ENCODE measurements at regions not wholly inside any gene's neighbourhood (a gene's known extent, or its start where the extent isn't known, plus 50 kb on each side); places are given as distances from the start of the nearest gene placed in this dataset.

DNA sequence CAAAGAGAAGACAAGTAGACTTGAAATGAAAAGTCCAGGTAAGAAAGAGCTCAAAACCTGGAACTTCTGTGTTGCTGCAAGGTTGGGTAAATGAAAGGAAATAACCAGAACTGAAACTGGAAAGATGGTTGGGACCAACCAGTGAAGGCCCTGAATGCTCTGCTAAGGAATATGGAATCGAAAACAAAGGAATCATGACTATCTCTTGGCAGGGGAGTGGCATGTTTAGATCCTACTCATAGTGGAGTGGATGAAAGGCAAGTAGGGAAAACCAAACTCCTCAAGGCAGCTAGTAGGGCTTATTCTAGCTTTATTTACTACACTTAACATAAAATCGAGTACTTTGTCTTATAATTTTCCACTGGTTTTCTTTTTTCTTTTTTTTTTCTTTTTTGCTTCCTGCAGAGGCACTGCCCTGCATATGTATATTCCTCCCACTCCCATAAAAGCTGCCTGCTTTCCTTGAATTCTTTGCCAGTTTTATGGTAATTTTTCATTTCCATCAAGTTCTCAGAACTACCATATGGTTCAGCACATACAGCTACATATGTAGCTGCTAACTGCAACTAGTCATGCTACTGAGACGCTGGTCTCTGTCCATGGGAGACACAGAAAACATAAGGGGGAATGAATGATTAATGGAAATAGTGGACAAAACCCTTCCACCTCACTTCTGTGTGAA, 247.1 kb upstream of the TMTC1 start:
- H3K36me3 Mint-ChIP-seq (ENCODE audit: low read depth), result no peaks in the 10 kb centered on the region
- H3K4me3 Mint-ChIP-seq, result no peak overlapping the region

DNA sequence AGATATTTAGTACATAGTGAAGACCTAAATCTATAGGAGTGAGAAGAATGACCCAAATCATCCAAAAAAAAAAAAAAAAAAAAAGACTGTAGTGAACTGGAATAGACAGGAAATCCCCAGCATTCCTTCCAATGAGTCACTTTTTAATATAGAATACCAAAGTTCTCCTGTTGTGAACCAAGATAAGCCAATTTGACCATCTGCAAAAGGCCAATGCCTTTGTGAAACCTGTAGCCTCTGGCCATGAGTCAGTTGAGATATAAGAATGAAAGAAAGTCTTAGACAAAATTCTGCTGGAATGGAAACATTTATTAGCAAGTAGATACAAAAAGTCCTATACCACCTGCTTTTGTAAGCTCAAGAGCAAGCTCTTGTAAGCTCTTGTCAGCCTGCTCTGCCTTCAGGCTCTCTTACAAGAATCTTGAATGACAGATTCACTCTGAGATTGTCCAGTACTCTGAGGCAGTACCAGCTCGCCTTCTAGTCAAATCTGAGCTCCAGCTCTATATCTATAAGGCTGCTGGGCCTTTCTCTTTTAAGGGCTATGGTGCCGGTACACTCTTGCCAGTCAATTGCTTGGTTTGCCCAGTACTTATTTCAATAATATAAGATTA, 243.0 kb upstream of the TMTC1 start:
- H3K9me3 Mint-ChIP-seq, result no peaks in the 10 kb centered on the region
- no peaks in the 10 kb centered on the region for H3K27me3 Mint-ChIP-seq
- ATAC-seq (no peak), DNase-seq (no peak)
- no peaks in the 10 kb centered on the region for H3K4me1 Mint-ChIP-seq
- no peak overlapping the region for H3K4me3 Mint-ChIP-seq
- H3K36me3 Mint-ChIP-seq (ENCODE audit: low read depth), result no peaks in the 10 kb centered on the region
- no peak overlapping the region for H3K27ac Mint-ChIP-seq

More for the DNA sequence above, 247.1 kb upstream of the TMTC1 start:
- Mint-ChIP-seq H3K27me3 (no peaks in the 10 kb centered on the region), H3K4me1 (no peaks in the 10 kb centered on the region), H3K27ac (no peak overlapping the region), H3K9me3 (peaks cover 6% of the 10 kb centered on the region)
- no peak for ATAC-seq
- no peak for DNase-seq

DNA sequence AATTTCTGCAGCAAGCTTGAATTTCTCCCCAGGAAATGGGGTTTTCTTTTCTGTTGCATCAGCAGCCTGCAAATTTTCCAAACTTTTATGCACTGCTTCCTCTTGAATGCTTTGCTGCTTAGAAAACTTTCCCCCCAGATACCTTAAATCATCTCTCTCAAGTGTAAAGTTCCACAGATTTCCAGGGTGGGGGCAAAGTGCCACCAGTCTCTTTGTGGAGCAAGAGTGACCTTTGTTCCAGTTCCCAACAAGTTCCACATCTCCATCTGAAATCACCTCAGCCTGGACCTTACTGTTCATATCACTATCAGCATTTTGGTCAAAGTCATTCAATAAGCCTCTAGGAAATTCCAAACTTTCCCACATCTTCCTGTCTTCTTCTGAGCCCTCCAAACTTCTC, 241.6 kb upstream of the TMTC1 start:
- DNase-seq, result no peak
- Mint-ChIP-seq H3K27ac (no peak overlapping the region), H3K9me3 (no peaks in the 10 kb centered on the region), H3K36me3 (ENCODE audit: low read depth) (no peaks in the 10 kb centered on the region), H3K4me1 (no peaks in the 10 kb centered on the region), H3K27me3 (no peaks in the 10 kb centered on the region), H3K4me3 (no peak overlapping the region)
- no peak for ATAC-seq

DNA sequence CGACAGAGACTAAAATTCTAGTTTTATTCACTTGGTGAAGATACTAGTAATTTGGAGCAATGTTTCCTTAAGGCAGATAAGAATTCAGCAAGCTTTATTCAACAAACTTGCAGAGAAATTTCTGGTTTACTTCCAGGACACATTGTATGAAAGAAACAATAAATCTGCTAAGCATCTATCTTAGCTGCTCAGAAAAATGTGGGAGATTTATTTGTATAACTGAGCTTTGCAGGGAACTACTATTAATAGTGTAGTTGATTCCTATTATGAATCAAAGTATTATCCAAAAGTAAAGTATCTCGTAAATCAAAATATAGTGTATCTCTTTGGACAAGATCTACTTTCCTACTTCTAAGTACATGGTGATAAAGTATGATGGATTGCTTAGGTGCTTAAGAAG, 239.4 kb upstream of the TMTC1 start:
- no peak for ATAC-seq
- Mint-ChIP-seq H3K4me3 (no peak overlapping the region), H3K9me3 (no peaks in the 10 kb centered on the region), H3K36me3 (ENCODE audit: low read depth) (no peaks in the 10 kb centered on the region), H3K27me3 (peaks cover 3% of the 10 kb centered on the region), H3K27ac (no peak overlapping the region), H3K4me1 (no peaks in the 10 kb centered on the region)
- DNase-seq, result no peak

DNA sequence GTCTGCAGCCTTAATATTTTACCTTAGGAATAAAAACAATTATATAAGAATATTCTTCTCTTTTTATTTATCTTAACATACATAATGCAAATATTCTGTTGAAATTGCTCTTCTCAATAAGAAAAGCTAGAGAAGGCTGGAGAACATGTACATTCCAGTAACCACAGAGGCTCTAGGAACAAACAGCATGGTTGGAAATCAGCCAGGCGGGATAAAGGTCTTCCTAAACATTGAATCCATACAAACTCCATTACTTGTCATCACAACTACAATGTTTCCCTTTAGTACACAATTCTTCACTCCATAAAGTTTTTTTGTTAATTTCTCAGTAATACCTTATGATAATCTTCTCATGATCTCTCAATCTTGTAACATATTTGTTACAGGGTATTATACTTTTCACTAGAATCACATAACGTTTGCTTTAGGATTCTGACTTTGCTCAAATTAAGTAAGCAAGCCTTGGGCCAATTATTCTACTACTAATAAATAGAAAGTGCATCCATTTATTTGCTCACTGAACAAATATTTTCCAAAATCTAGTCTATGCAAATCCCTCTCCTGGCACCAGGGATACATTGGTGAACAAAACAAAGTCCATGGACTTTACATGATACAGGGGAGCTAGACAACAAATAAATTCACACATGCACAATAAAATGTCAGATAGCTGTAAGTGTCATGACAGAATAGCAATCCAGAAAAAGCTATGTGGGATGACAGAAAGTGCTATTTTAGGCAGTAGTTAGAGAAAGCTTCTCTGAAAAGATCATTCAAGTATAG, 237.5 kb upstream of the TMTC1 start:
- no peak for DNase-seq
- Mint-ChIP-seq H3K36me3 (ENCODE audit: low read depth) (no peaks in the 10 kb centered on the region), H3K4me3 (no peak overlapping the region), H3K9me3 (no peaks in the 10 kb centered on the region), H3K27me3 (peaks cover 3% of the 10 kb centered on the region), H3K4me1 (no peaks in the 10 kb centered on the region), H3K27ac (no peak overlapping the region)
- ATAC-seq, result no peak

DNA sequence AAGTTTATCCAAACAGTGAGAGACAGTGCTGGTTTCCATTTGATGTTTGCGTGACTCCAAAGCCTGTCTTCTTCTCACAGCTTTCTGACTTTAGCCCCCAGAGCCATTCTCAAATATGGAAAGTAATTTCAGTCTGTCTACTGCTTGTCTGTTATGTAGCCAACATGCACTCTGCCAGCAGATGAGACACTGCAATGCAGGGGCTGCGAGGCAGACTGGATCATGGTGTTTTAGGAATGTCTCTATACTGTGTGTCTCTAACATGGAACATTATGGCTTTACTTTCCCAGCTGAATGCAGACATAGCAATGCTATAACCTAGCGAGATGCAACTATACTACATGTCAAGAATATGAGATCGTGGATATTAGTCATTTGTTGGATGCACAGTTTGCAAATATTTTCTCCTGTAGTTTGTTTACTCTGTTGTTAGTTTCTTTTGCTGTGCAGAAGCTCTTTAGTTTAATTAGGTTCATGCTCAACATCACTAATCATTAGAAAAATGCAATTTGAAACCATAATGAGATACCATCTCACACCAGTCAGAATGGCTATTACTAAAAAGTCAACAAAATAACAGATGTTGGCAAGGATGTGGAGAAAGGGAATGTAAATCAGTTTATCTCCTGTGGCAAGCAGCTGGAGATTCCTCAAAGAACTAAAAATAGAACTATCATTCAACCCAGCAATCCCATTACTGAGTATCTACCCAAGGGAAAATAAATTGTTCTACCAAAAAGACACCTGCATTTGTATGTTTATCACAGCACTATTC, 235.8 kb upstream of the TMTC1 start:
- no peak for ATAC-seq
- H3K4me3 Mint-ChIP-seq, result no peak overlapping the region
- no peak overlapping the region for H3K27ac Mint-ChIP-seq
- no peaks in the 10 kb centered on the region for H3K4me1 Mint-ChIP-seq
- no peak for DNase-seq
- no peaks in the 10 kb centered on the region for H3K36me3 Mint-ChIP-seq (ENCODE audit: low read depth)
- H3K27me3 Mint-ChIP-seq, result peaks cover 3% of the 10 kb centered on the region
- H3K9me3 Mint-ChIP-seq, result no peaks in the 10 kb centered on the region

DNA sequence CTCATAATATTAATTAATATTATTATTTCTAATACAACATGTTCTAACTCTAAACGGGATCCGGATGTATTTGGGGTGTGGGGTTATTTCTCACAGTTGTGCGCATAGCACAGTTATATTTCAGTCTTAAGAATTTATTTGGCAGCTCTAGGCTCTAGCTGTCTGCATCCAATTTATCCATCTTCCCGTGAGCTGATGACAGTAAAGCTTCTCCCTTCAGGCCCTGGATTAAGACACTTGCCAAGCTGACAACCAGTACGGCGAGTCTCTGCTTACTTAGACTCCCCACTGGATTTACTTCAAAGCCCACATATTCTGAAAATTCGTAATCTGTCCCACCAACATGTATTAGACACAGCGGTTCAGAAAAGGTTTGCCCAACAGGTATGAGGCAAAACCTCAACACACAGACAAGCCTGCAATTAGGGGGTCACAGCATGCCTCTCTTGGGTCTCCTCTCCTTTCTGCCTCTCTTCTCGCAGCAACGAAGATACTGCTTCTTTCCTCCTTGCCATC, 232.9 kb upstream of the TMTC1 start:
- no peaks in the 10 kb centered on the region for H3K4me1 Mint-ChIP-seq
- H3K27me3 Mint-ChIP-seq, result peaks cover 3% of the 10 kb centered on the region
- DNase-seq (no peak), ATAC-seq (no peak)
- no peak overlapping the region for H3K27ac Mint-ChIP-seq
- H3K4me3 Mint-ChIP-seq, result no peak overlapping the region
- no peaks in the 10 kb centered on the region for H3K36me3 Mint-ChIP-seq (ENCODE audit: low read depth)
- H3K9me3 Mint-ChIP-seq, result no peaks in the 10 kb centered on the region

DNA sequence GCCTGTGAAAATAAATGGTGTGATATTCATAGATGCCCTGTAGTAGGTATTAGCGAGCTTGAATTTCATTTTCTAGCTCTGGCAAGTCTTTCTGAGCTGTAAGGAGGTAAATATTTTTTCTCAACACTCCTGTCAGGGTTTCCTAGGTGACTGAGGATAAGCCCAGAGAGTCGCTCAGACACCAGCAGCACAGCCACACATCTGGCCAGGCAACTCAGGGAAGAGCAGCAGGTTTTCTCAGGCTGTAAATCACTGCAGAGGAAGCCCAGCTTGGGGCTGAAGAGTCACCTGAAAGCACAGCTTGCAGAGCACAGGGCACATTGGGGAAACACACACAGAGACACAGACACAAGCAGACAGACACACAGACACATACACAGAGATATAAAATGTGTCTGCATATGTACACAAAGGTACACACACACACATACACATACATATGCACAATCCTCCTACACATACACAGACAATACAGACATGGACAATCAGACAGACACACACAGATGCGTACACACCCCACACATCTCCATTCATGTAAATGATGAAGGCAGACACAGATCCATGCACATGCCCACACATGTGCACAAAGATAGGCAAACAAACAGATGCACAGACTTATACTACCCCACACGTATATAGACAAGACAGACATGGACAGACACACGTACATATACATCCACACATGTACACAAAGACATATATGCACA, 232.0 kb upstream of the TMTC1 start:
- peaks cover 3% of the 10 kb centered on the region for H3K27me3 Mint-ChIP-seq
- H3K4me1 Mint-ChIP-seq, result no peaks in the 10 kb centered on the region
- no peak for DNase-seq
- H3K9me3 Mint-ChIP-seq, result no peaks in the 10 kb centered on the region
- H3K4me3 Mint-ChIP-seq, result no peak overlapping the region
- H3K27ac Mint-ChIP-seq, result no peak overlapping the region
- no peak for ATAC-seq
- H3K36me3 Mint-ChIP-seq (ENCODE audit: low read depth), result no peaks in the 10 kb centered on the region

DNA sequence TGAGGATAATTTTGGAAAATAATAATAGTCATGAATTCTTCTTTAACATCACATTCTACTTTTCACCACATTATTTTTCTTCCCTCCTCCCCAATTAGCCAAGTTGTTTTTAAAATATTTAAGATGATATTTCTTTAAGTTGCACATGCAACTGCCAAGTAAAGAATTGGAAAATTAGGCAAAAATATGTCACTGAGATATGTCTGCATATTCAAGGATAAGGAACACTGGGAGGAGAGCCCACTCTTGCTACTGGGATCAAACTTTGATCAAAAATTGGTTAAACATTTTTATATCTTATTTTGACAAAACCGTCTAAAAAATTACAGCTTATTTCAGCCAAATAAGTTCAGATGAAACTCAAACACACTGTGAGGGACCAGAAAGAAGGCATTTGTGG, 231.2 kb upstream of the TMTC1 start:
- H3K27ac Mint-ChIP-seq, result no peak overlapping the region
- no peak overlapping the region for H3K4me3 Mint-ChIP-seq
- no peaks in the 10 kb centered on the region for H3K9me3 Mint-ChIP-seq
- ATAC-seq, result no peak
- H3K36me3 Mint-ChIP-seq (ENCODE audit: low read depth), result no peaks in the 10 kb centered on the region
- no peak for DNase-seq
- no peaks in the 10 kb centered on the region for H3K4me1 Mint-ChIP-seq
- H3K27me3 Mint-ChIP-seq, result peaks cover 3% of the 10 kb centered on the region

DNA sequence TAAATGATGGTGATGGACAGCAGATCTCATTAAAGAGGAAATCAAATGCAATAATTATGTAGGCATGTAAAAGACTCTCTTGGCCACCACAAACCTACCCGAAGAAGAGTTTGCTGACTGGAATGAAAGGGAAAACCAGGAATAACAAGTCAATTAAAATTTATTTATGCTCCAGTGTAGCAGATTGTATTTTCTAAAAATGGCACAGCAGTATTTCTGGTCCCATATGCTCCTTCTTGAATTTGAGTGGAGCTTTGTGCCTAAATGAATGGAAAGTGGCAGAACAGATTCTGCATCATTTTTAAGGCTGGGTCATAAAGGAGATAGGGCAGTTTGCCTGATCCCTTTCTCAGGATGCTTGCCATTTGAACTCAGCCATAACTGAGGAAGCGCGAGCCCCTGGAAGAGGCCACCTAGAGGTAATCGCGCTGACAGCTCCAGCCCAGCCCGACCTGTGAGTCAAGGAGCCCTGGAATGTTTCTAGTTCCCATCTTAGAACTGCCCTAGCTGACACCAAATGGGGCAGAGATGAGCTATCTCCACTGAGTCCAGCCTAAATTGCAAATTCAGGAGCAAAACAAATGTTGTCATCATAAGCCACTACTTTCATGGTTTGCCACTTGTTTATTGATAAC, 229.2 kb upstream of the TMTC1 start:
- H3K36me3 Mint-ChIP-seq (ENCODE audit: low read depth), result no peaks in the 10 kb centered on the region
- H3K9me3 Mint-ChIP-seq, result no peaks in the 10 kb centered on the region
- H3K4me1 Mint-ChIP-seq, result no peaks in the 10 kb centered on the region
- ATAC-seq (no peak), DNase-seq (no peak)
- H3K4me3 Mint-ChIP-seq, result no peak overlapping the region
- no peak overlapping the region for H3K27ac Mint-ChIP-seq
- no peaks in the 10 kb centered on the region for H3K27me3 Mint-ChIP-seq

DNA sequence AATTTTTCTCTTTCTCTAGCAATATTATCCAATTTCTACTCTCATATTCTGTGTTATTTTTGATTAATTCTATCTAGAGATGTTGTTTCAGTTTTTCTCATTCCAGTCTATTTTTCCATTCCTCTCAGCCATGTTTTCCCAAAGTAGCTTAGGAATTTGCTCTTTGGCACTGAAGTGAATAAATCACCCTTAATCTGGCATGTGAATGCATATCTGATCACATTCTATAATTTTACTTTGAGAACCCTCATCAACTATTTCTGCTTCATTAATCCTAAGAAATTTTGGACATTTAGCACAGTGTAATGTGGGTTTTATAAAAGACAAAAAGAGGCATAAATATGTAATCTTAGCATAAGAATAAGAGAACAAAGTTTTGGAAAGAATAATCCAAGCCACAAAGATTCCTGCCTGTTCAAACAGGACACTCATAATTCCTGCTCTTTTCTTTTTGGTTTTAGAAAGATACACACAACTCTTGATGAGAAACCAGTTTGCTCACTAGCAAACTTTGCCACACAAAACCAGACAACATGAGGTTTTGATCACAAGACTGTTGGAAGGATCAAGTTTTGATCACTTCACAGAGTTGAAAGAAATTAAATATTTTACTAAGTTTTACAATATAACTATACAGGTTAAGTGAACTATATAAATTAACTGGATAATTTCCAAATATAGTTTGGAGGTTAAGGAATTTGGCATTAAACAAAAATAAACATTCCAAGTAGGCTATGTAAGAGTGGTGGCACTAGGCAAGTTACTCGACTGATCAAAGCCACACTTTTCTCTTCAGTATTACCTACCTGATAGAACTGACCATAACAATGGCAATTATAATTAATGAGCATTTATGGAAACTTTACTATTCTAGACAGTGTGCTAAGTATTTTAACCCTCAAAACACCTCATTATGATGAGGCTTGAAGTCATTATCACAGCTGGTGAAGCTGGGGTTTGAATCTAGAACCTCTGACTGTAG, 226.6 kb upstream of the TMTC1 start:
- no peaks in the 10 kb centered on the region for H3K36me3 Mint-ChIP-seq (ENCODE audit: low read depth)
- H3K27me3 Mint-ChIP-seq, result no peaks in the 10 kb centered on the region
- no peaks in the 10 kb centered on the region for H3K9me3 Mint-ChIP-seq
- H3K27ac Mint-ChIP-seq, result no peak overlapping the region
- no peaks in the 10 kb centered on the region for H3K4me1 Mint-ChIP-seq
- H3K4me3 Mint-ChIP-seq, result no peak overlapping the region
- no peak for ATAC-seq
- no peak for DNase-seq

DNA sequence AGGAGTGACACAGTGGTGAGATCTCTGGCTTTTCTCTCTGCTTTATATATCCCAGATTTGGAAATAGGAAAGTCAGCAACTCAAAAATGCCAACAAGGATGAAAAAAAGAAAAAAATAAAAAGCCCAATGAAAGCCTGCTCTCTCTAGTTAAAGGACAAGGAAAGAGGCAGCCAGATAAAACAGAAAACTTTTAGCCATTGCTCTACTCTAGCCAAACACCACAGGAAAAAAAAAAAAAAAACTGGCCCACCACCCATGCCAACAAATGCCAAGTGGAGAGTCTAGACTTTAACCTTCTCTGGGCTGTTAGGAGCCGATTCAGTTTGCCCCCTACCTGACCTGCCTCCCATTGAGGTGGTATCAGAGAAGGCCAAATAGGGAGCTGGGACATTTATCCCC, 222.3 kb upstream of the TMTC1 start:
- Mint-ChIP-seq H3K4me1 (no peaks in the 10 kb centered on the region), H3K4me3 (no peak overlapping the region), H3K36me3 (ENCODE audit: low read depth) (no peaks in the 10 kb centered on the region), H3K27ac (no peak overlapping the region), H3K27me3 (no peaks in the 10 kb centered on the region), H3K9me3 (peaks cover 2% of the 10 kb centered on the region)
- no peak for DNase-seq
- ATAC-seq, result no peak

DNA sequence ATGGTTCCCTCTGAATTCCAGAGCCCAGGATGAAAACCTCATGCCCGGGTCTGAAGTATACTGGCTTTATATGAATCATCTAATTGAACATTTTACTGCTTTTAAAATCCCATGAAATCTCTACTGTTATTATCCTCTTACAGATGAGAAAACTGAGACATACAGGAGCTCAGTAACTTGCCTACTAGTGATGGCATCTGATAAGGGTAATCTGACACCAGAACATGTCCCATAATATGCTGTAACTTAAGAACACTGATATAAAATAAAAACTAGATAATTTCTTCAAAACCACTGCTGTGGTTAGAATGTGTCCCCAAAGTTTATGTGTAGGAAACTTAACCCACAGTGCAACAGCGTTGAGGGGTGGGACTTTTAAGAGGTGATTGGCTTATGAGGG, 219.6 kb upstream of the TMTC1 start:
- DNase-seq, result no peak
- Mint-ChIP-seq H3K36me3 (ENCODE audit: low read depth) (no peaks in the 10 kb centered on the region), H3K4me3 (no peak overlapping the region), H3K4me1 (no peaks in the 10 kb centered on the region), H3K27ac (no peak overlapping the region), H3K9me3 (peaks cover 6% of the 10 kb centered on the region), H3K27me3 (no peaks in the 10 kb centered on the region)
- no peak for ATAC-seq

Measured in activated naive CD8-positive, alpha-beta T cell treated with anti-CD3 and anti-CD28 coated beads, Interleukin-2, amount 50 U/mL, for 24 hours (primary cell).